GM23338 (cell line): ENCODE measurements at regions not wholly inside any gene's neighbourhood (a gene's known extent, or its start where the extent isn't known, plus 50 kb on each side); places are given as distances from the start of the nearest gene placed in this dataset.

Experiments used
- ATAC-seq: fragments of 200-7000 bp; cut with Tn5 transposase; 3 replicates; pipeline ENCODE4 v1.9.1; 2020
- DNase-seq: peaks from one replicate; pipeline ENCODE4 v3.0.0-alpha.2; 2015; ENCODE audit warnings: low spot score
- H2AFZ ChIP-seq: fragments of 200-600 bp; sonication (generic); 2 replicates; pipeline ENCODE4 v1.8.0; 2016; ENCODE audit warnings: antibody characterized with exemption, mild to moderate bottlenecking, moderate library complexity
- H3F3A ChIP-seq: fragments of 200-600 bp; sonication (generic); replicated peaks from 2 replicates; pipeline ENCODE4 v1.8.0; 2017; ENCODE audit warnings: antibody characterized with exemption, mixed run types, low read depth
- H3K27ac ChIP-seq: fragments of 200-600 bp; sonication (generic); 2 replicates; pipeline ENCODE4 v1.6.1; 2016; ENCODE audit warnings: low read depth
- H3K27me3 ChIP-seq: fragments of 200-600 bp; sonication (generic); 2 replicates; pipeline ENCODE4 v1.8.0; 2016; ENCODE audit warnings: mild to moderate bottlenecking, mixed run types, moderate library complexity; ENCODE audit not compliant: insufficient read depth
- H3K36me3 ChIP-seq: fragments of 200-600 bp; sonication (generic); 2 replicates; pipeline ENCODE4 v1.8.0; 2016; ENCODE audit warnings: mild to moderate bottlenecking; ENCODE audit not compliant: insufficient read depth
- H3K4me1 ChIP-seq: fragments of 200-600 bp; sonication (generic); 2 replicates; pipeline ENCODE4 v1.8.0; 2016; ENCODE audit warnings: mild to moderate bottlenecking, moderate library complexity; ENCODE audit not compliant: insufficient read depth
- H3K4me2 ChIP-seq: fragments of 200-600 bp; sonication (generic); 2 replicates; pipeline ENCODE4 v1.7.1; 2017; ENCODE audit warnings: mixed run types
- H3K4me3 ChIP-seq: fragments of 200-600 bp; sonication (generic); 2 replicates; pipeline ENCODE4 v1.6.1; 2016; ENCODE audit warnings: mixed run types
- H3K79me2 ChIP-seq: fragments of 200-600 bp; sonication (generic); replicated peaks from 2 replicates; pipeline ENCODE4 v1.8.0; 2017; ENCODE audit warnings: mild to moderate bottlenecking; ENCODE audit not compliant: insufficient read depth
- H3K9me2 ChIP-seq: fragments of 200-600 bp; sonication (generic); 2 replicates; pipeline ENCODE4 v1.8.0; 2017; ENCODE audit not compliant: insufficient read depth
- H4K20me1 ChIP-seq: fragments of 200-600 bp; sonication (generic); replicated peaks from 2 replicates; pipeline ENCODE4 v1.8.0; 2017; ENCODE audit warnings: mild to moderate bottlenecking; ENCODE audit not compliant: insufficient read depth
- H3K27ac Mint-ChIP-seq: 2 replicates; pipeline ENCODE4 v1.8.0; 2020; ENCODE audit warnings: inconsistent platforms, mild to moderate bottlenecking, moderate library complexity, mixed read lengths
- H3K27me3 Mint-ChIP-seq: 3 replicates; pipeline ENCODE4 v1.8.0; 2022; ENCODE audit warnings: low read depth, mild to moderate bottlenecking, moderate library complexity, mixed read lengths, inconsistent platforms; ENCODE audit not compliant: insufficient read depth, poor library complexity
- H3K36me3 Mint-ChIP-seq: 3 replicates; pipeline ENCODE4 v1.8.0; 2021; ENCODE audit warnings: low read depth, mild to moderate bottlenecking, inconsistent platforms, moderate library complexity, mixed read lengths
- H3K4me1 Mint-ChIP-seq: 3 replicates; pipeline ENCODE4 v1.8.0; 2020; ENCODE audit warnings: mild to moderate bottlenecking, inconsistent platforms, mixed read lengths
- H3K4me3 Mint-ChIP-seq: 3 replicates; pipeline ENCODE4 v1.8.0; 2021; ENCODE audit warnings: moderate library complexity, mild to moderate bottlenecking, inconsistent platforms, mixed read lengths
- H3K9me3 Mint-ChIP-seq: 3 replicates; pipeline ENCODE4 v1.8.0; 2020; ENCODE audit warnings: moderate library complexity, mild to moderate bottlenecking, inconsistent platforms, mixed read lengths
- CTCF ChIP-seq, 2 experiments: fragments of 200-600 bp in 1 of 2; sonication (generic) in 1 of 2; conservative IDR thresholded peaks; 2 replicates each; pipeline versions ENCODE4 v1.5.1 to v1.6.1; 2016 to 2017; ENCODE audit warnings: antibody characterized with exemption in 2 of 2, low read depth in 2 of 2, mild to moderate bottlenecking in 2 of 2, moderate library complexity in 1 of 2
- ETS1 ChIP-seq: IDR thresholded peaks from 2 replicates; pipeline ENCODE4 v1.6.1; 2016; ENCODE audit warnings: antibody characterized with exemption
- EZH2 ChIP-seq: fragments of 200-600 bp; sonication (generic); IDR thresholded peaks from one replicate; pipeline ENCODE4 v1.8.0; 2017; ENCODE audit warnings: antibody characterized with exemption, mild to moderate bottlenecking, low read depth; ENCODE audit not compliant: unreplicated experiment
- EZH2phosphoT487 ChIP-seq: fragments of 200-600 bp; sonication (generic); IDR thresholded peaks from one replicate; pipeline ENCODE4 v1.8.1; 2018; ENCODE audit warnings: antibody characterized with exemption; ENCODE audit not compliant: unreplicated experiment
- JUNB ChIP-seq: IDR thresholded peaks from one replicate; pipeline ENCODE4 v1.6.1; 2016; ENCODE audit warnings: antibody characterized with exemption; ENCODE audit not compliant: unreplicated experiment
- NANOG ChIP-seq: IDR thresholded peaks from 2 replicates; pipeline ENCODE4 v1.6.1; 2016; ENCODE audit warnings: antibody characterized with exemption, borderline replicate concordance
- POLR2AphosphoS5 ChIP-seq: IDR thresholded peaks from 2 replicates; pipeline ENCODE4 v1.6.1; 2016; ENCODE audit warnings: antibody characterized with exemption, low read depth
- REST ChIP-seq: IDR thresholded peaks from one replicate; pipeline ENCODE4 v1.6.1; 2018; ENCODE audit warnings: antibody characterized with exemption; ENCODE audit not compliant: unreplicated experiment
- STAT1 ChIP-seq: IDR thresholded peaks from one replicate; pipeline ENCODE4 v1.6.1; 2016; ENCODE audit warnings: antibody characterized with exemption; ENCODE audit not compliant: unreplicated experiment
- ZNF114 ChIP-seq: fragments of 250-450 bp; sonication (Bioruptor Pico); IDR thresholded peaks from 2 replicates; pipeline ENCODE4 v1.5.0; 2020; ENCODE audit warnings: mild to moderate bottlenecking, moderate library complexity
- ZNF331 ChIP-seq: fragments of 250-450 bp; sonication (Bioruptor Pico); IDR thresholded peaks from 2 replicates; pipeline ENCODE4 v1.5.0; 2020; ENCODE audit warnings: low read depth, mild to moderate bottlenecking, moderate library complexity

- TF ChIP-seq REST (no peak), ZNF114 (CRISPR knock-in tag) (no peak), EZH2 (no peak), STAT1 (no peak)
These were observed 298.7 kb upstream of the NCAM1 start (continued) for GRCh38 chr11:112662554-112662953.

- H3K4me1 Mint-ChIP-seq = peaks cover 4% of the 10 kb centered on the region; the same call in 1 of the 3 replicates
- H3K36me3 Mint-ChIP-seq = no peaks in the 10 kb centered on the region
- Histone ChIP-seq H3K36me3 (no peaks in the 10 kb centered on the region), H3K9me2 (0 out of 2 replicates have a peak, but pooled peaks cover 10% of the 10 kb centered on the region), H3F3A (no peaks in the 10 kb centered on the region), H3K4me2 (no peak overlapping the region), H3K4me1 (no peaks in the 10 kb centered on the region), H4K20me1 (no peaks in the 10 kb centered on the region), H3K27me3 (no peaks in the 10 kb centered on the region), H3K27ac (no peak overlapping the region), H2AFZ (no peak overlapping the region), H3K4me3 (no peak overlapping the region), H3K79me2 (no peaks in the 10 kb centered on the region)
- H3K9me3 Mint-ChIP-seq = no peaks in the 10 kb centered on the region; the same call in 2 of the 3 replicates
- ATAC-seq = no peak; the same call in 2 of the 3 replicates
- no peak overlapping the region for H3K4me3 Mint-ChIP-seq
- H3K27ac Mint-ChIP-seq = no peak overlapping the region
- DNase-seq = no peak
- TF ChIP-seq STAT1 (no peak), CTCF (conservative IDR thresholded peaks at IDR 0.05; ENCODE audit: low read depth in 2 of 2) (peak in 1 of 2 experiments; percentile 44; a peak in 2 of 4 replicates)
- peaks cover 2% of the 10 kb centered on the region for H3K27me3 Mint-ChIP-seq
These were observed 297.1 kb upstream of the NCAM1 start for GRCh38 chr11:112663947-112664634.

GRCh38 chr11:112665291-112665690, 295.9 kb upstream of the NCAM1 start:
- Mint-ChIP-seq H3K9me3 (no peaks in the 10 kb centered on the region; the same call in 2 of the 3 replicates), H3K4me3 (no peak overlapping the region), H3K27ac (no peak overlapping the region), H3K36me3 (no peaks in the 10 kb centered on the region), H3K27me3 (no peaks in the 10 kb centered on the region), H3K4me1 (peaks cover 4% of the 10 kb centered on the region; the same call in 1 of the 3 replicates)
- Histone ChIP-seq H3F3A (no peaks in the 10 kb centered on the region), H4K20me1 (no peaks in the 10 kb centered on the region), H2AFZ (no peak overlapping the region), H3K79me2 (no peaks in the 10 kb centered on the region), H3K27ac (no peak overlapping the region), H3K27me3 (no peaks in the 10 kb centered on the region), H3K4me1 (no peaks in the 10 kb centered on the region), H3K4me3 (no peak overlapping the region), H3K36me3 (no peaks in the 10 kb centered on the region), H3K4me2 (no peak overlapping the region), H3K9me2 (0 out of 2 replicates have a peak, but pooled peaks cover 10% of the 10 kb centered on the region)
- no peak for ATAC-seq
- no peak for DNase-seq
- TF ChIP-seq NANOG (no peak), CTCF (conservative IDR thresholded peaks at IDR 0.05; ENCODE audit: low read depth in 2 of 2) (no peak), POLR2AphosphoS5 (no peak), ZNF331 (CRISPR knock-in tag) (no peak), ETS1 (no peak), JUNB (no peak), EZH2 (no peak), EZH2phosphoT487 (no peak)
